ENCODE measurements at regions not wholly inside any gene's neighbourhood (a gene's known extent, or its start where the extent isn't known, plus 50 kb on each side); places are given as distances from the start of the nearest gene placed in this dataset.

GRCh38 chr14:71583705-71584104, 348.5 kb upstream of the RGS6 start:
- TF ChIP-seq, protein P1, sequence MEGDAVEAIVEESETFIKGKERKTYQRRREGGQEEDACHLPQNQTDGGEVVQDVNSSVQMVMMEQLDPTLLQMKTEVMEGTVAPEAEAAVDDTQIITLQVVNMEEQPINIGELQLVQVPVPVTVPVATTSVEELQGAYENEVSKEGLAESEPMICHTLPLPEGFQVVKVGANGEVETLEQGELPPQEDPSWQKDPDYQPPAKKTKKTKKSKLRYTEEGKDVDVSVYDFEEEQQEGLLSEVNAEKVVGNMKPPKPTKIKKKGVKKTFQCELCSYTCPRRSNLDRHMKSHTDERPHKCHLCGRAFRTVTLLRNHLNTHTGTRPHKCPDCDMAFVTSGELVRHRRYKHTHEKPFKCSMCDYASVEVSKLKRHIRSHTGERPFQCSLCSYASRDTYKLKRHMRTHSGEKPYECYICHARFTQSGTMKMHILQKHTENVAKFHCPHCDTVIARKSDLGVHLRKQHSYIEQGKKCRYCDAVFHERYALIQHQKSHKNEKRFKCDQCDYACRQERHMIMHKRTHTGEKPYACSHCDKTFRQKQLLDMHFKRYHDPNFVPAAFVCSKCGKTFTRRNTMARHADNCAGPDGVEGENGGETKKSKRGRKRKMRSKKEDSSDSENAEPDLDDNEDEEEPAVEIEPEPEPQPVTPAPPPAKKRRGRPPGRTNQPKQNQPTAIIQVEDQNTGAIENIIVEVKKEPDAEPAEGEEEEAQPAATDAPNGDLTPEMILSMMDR (IDR thresholded peaks at IDR 0.05): no peak
- TF ChIP-seq EP300 (IDR thresholded peaks at IDR 0.05) (no peak), POLR2A (IDR thresholded peaks at IDR 0.05) (no peak)
